ENCODE measurements at regions not wholly inside any gene's neighbourhood (a gene's known extent, or its start where the extent isn't known, plus 50 kb on each side); places are given as distances from the start of the nearest gene placed in this dataset.

GRCh38 chr12:83753205-83753604 lies 1066.5 kb downstream of the TMTC2 start:
- TF ChIP-seq ZNF8 (CRISPR knock-in tag; IDR thresholded peaks at IDR 0.05), result no peak
- TF ChIP-seq ZFP3 (CRISPR knock-in tag; IDR thresholded peaks at IDR 0.05), result no peak
- no peak for TF ChIP-seq CREB5 (CRISPR knock-in tag; IDR thresholded peaks at IDR 0.05; ENCODE audit: low read depth)
- no peak for TF ChIP-seq PATZ1 (CRISPR knock-in tag; IDR thresholded peaks at IDR 0.05; ENCODE audit: borderline replicate concordance)
- TF ChIP-seq TSHZ2 (CRISPR knock-in tag; IDR thresholded peaks at IDR 0.05), result no peak
- TF ChIP-seq ISL1 (CRISPR knock-in tag; IDR thresholded peaks at IDR 0.05), result no peak
- TF ChIP-seq ARNTL (CRISPR knock-in tag; IDR thresholded peaks at IDR 0.05; ENCODE audit: borderline replicate concordance, low read depth), result no peak
- no peak for TF ChIP-seq SNAI2 (CRISPR knock-in tag; IDR thresholded peaks at IDR 0.05)
- no peak for TF ChIP-seq ZFP30 (CRISPR knock-in tag; IDR thresholded peaks at IDR 0.05)
- no peak for TF ChIP-seq RARB (CRISPR knock-in tag; IDR thresholded peaks at IDR 0.05)
- TF ChIP-seq TOX (CRISPR knock-in tag; IDR thresholded peaks at IDR 0.05; ENCODE audit: borderline replicate concordance), result no peak
- TF ChIP-seq GLIS3 (CRISPR knock-in tag; IDR thresholded peaks at IDR 0.05), result no peak

All from SK-N-SH treated with all-trans-retinoic acid at 6 μM for 48 hours (cell line).